Osteoblast (primary cell): ENCODE measurements at regions not wholly inside any gene's neighbourhood (a gene's known extent, or its start where the extent isn't known, plus 50 kb on each side); places are given as distances from the start of the nearest gene placed in this dataset.

Source experiments
- DNase-seq: peaks from one replicate; pipeline ENCODE4 v3.0.0; 2011; ENCODE audit warnings: low spot score, mixed read lengths; ENCODE audit not compliant: insufficient read length; ENCODE audit errors: missing footprints
- H2AFZ ChIP-seq: 2 replicates; pipeline ENCODE4 v1.6.0; 2011; ENCODE audit warnings: mild to moderate bottlenecking, low read length
- H3K27ac ChIP-seq: 2 replicates; pipeline ENCODE4 v1.5.1; 2011; ENCODE audit warnings: mild to moderate bottlenecking, low read depth, low read length, moderate library complexity
- H3K27me3 ChIP-seq: 2 replicates; pipeline ENCODE4 v1.6.0; 2012; ENCODE audit warnings: mild to moderate bottlenecking, control low read depth, inconsistent platforms, low read length, moderate library complexity; ENCODE audit not compliant: insufficient read depth
- H3K36me3 ChIP-seq: 2 replicates; pipeline ENCODE4 v1.5.1; 2011; ENCODE audit warnings: mild to moderate bottlenecking, low read length, control low read depth, moderate library complexity; ENCODE audit not compliant: insufficient read depth
- H3K4me1 ChIP-seq: 2 replicates; pipeline ENCODE4 v1.5.1; 2011; ENCODE audit warnings: mild to moderate bottlenecking, low read length, control low read depth, moderate library complexity; ENCODE audit not compliant: insufficient read depth
- H3K4me2 ChIP-seq: 2 replicates; pipeline ENCODE4 v1.6.0; 2011; ENCODE audit warnings: mild to moderate bottlenecking, low read length; ENCODE audit not compliant: insufficient read depth
- H3K4me3 ChIP-seq: fragments of 200-600 bp; sonication (generic); 3 replicates; pipeline ENCODE4 v1.5.1; 2012; ENCODE audit warnings: mild to moderate bottlenecking, low read length, inconsistent platforms; ENCODE audit not compliant: insufficient read depth
- H3K79me2 ChIP-seq: 2 replicates; pipeline ENCODE4 v1.6.0; 2012; ENCODE audit warnings: mild to moderate bottlenecking, low read length, control low read depth, inconsistent platforms; ENCODE audit not compliant: insufficient read depth
- H3K9me3 ChIP-seq: 2 replicates; pipeline ENCODE4 v1.5.1; 2011; ENCODE audit warnings: low read depth, low read length, control low read depth
- H4K20me1 ChIP-seq: 2 replicates; pipeline ENCODE4 v1.6.0; 2012; ENCODE audit warnings: mild to moderate bottlenecking, low read length, control low read depth; ENCODE audit not compliant: insufficient read depth
- TF ChIP-seq, protein P1 (sequence below): IDR thresholded peaks from 2 replicates; pipeline ENCODE4 v1.5.1; 2011; ENCODE audit warnings: mild to moderate bottlenecking, low read depth, low read length, moderate library complexity; ENCODE audit errors: extremely low read depth

DNA sequence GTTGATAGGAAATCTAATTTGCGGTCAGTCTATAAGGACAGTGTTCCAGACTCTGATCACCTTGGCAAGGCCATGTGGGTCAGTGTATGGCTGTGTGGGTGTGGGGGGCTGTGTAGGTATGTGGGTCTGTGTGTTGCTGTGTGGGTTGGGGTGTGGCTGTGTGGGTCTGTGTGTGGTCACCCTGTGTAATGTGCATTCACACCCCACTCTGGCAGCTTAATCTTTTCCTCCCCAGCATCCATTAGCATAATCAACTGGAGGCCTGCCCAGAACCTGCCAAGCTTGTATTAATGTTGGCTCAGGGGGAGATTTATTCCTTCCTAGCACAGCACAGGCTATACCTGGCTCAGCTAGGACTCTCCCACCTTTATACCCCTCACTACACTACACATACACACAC lies 203.2 kb downstream of the TUBA3C start:
- H4K20me1 ChIP-seq: no peaks in the 10 kb centered on the region
- no peaks in the 10 kb centered on the region for H3K79me2 ChIP-seq
- no peaks in the 10 kb centered on the region for H3K36me3 ChIP-seq
- no peak overlapping the region for H3K4me2 ChIP-seq
- H3K9me3 ChIP-seq: peaks cover 2% of the 10 kb centered on the region
- no peak for DNase-seq
- H3K27me3 ChIP-seq: no peaks in the 10 kb centered on the region
- H3K4me1 ChIP-seq: no peaks in the 10 kb centered on the region
- TF ChIP-seq, protein P1, sequence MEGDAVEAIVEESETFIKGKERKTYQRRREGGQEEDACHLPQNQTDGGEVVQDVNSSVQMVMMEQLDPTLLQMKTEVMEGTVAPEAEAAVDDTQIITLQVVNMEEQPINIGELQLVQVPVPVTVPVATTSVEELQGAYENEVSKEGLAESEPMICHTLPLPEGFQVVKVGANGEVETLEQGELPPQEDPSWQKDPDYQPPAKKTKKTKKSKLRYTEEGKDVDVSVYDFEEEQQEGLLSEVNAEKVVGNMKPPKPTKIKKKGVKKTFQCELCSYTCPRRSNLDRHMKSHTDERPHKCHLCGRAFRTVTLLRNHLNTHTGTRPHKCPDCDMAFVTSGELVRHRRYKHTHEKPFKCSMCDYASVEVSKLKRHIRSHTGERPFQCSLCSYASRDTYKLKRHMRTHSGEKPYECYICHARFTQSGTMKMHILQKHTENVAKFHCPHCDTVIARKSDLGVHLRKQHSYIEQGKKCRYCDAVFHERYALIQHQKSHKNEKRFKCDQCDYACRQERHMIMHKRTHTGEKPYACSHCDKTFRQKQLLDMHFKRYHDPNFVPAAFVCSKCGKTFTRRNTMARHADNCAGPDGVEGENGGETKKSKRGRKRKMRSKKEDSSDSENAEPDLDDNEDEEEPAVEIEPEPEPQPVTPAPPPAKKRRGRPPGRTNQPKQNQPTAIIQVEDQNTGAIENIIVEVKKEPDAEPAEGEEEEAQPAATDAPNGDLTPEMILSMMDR: no peak
- H3K27ac ChIP-seq: no peak overlapping the region
- no peak overlapping the region for H2AFZ ChIP-seq
- H3K4me3 ChIP-seq: no peak overlapping the region

- Histone ChIP-seq H3K27me3 (no peaks in the 10 kb centered on the region), H3K4me1 (no peaks in the 10 kb centered on the region), H4K20me1 (no peaks in the 10 kb centered on the region), H3K4me2 (no peak overlapping the region), H3K4me3 (no peak overlapping the region), H3K27ac (no peak overlapping the region), H3K79me2 (no peaks in the 10 kb centered on the region), H3K36me3 (no peaks in the 10 kb centered on the region), H2AFZ (no peak overlapping the region), H3K9me3 (peaks cover 2% of the 10 kb centered on the region)
- no peak for DNase-seq
- TF ChIP-seq, protein P1: no peak
These were observed 203.8 kb downstream of the TUBA3C start for GRCh38 chr13:18977857-18978256.

GRCh38 chr13:18971576-18972219 lies 209.9 kb downstream of the TUBA3C start:
- TF ChIP-seq, protein P1: no peak
- H3K9me3 ChIP-seq: no peaks in the 10 kb centered on the region
- no peak for DNase-seq
- H3K27ac ChIP-seq: no peak overlapping the region
- H3K36me3 ChIP-seq: no peaks in the 10 kb centered on the region
- no peak overlapping the region for H3K4me3 ChIP-seq
- H3K79me2 ChIP-seq: no peaks in the 10 kb centered on the region
- no peak overlapping the region for H3K4me2 ChIP-seq
- H3K4me1 ChIP-seq: no peaks in the 10 kb centered on the region
- H2AFZ ChIP-seq: no peak overlapping the region
- no peaks in the 10 kb centered on the region for H3K27me3 ChIP-seq
- H4K20me1 ChIP-seq: no peaks in the 10 kb centered on the region

GRCh38 chr13:18965347-18965855 lies 216.2 kb downstream of the TUBA3C start:
- no peak overlapping the region for H3K4me2 ChIP-seq
- no peak overlapping the region for H3K4me3 ChIP-seq
- H3K27ac ChIP-seq: no peak overlapping the region
- no peaks in the 10 kb centered on the region for H3K4me1 ChIP-seq
- no peak overlapping the region for H2AFZ ChIP-seq
- H3K79me2 ChIP-seq: no peaks in the 10 kb centered on the region
- no peaks in the 10 kb centered on the region for H3K9me3 ChIP-seq
- no peaks in the 10 kb centered on the region for H4K20me1 ChIP-seq
- DNase-seq: no peak
- no peaks in the 10 kb centered on the region for H3K36me3 ChIP-seq
- no peaks in the 10 kb centered on the region for H3K27me3 ChIP-seq
- TF ChIP-seq, protein P1: no peak
